ENCODE measurements at regions not wholly inside any gene's neighbourhood (a gene's known extent, or its start where the extent isn't known, plus 50 kb on each side); places are given as distances from the start of the nearest gene placed in this dataset.

DNA sequence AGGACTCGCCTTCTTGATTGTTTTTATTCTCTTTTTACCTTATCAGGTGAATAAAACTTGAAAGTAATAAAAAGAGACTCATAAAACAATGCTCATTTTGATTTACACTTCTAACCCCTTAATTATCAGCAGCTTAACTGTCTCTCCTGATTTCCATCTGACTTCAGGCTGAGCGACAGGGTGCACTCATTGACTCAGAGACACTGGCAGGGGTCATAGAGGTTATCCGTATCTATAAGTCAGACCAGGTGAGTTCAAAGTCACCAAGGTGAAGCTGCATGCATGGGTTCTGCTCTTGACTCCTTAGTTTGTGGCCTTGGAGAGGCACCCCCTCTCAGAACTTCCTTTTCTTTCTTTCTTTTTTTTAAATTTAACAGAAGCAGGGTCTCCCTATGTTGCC is 116.4 kb upstream of the SLC34A2 start:
- no peak for TF ChIP-seq GATA2 (IDR thresholded peaks at IDR 0.05; ENCODE audit: low read depth, low read length)

DNA sequence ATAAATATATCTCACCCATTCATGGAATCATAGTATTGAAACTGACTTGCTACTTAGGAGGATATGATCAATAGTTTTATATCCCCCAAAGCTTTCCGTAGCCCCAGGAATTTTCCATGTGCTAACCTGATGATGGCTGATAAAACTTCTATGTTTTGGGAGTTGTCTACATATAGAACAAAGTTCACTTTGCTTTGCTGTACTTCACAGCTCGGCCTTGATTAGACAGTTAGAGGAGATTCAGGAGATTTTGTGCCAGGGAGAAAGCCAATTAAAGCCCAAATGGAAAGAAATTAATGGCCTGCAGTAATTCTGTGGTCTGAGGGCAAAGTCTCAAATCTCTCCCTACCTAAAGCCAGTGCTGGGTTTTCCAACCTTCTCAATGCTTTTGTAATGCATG is 114.9 kb upstream of the SLC34A2 start:
- TF ChIP-seq GATA2 (IDR thresholded peaks at IDR 0.05; ENCODE audit: low read depth, low read length) = no peak
- no peak for TF ChIP-seq GATA3 (IDR thresholded peaks at IDR 0.05; ENCODE audit: low read depth, low read length)

- TF ChIP-seq GATA3 (IDR thresholded peaks at IDR 0.05; ENCODE audit: low read depth, low read length) (no peak), GATA2 (IDR thresholded peaks at IDR 0.05; ENCODE audit: low read depth, low read length) (no peak)
These were observed 108.3 kb upstream of the SLC34A2 start for GRCh38 chr4:25547343-25547742.

- TF ChIP-seq GATA2 (IDR thresholded peaks at IDR 0.05; ENCODE audit: low read depth, low read length) (no peak), GATA3 (IDR thresholded peaks at IDR 0.05; ENCODE audit: low read depth, low read length) (no peak)
These were observed 106.2 kb upstream of the SLC34A2 start for GRCh38 chr4:25549413-25549812.

DNA sequence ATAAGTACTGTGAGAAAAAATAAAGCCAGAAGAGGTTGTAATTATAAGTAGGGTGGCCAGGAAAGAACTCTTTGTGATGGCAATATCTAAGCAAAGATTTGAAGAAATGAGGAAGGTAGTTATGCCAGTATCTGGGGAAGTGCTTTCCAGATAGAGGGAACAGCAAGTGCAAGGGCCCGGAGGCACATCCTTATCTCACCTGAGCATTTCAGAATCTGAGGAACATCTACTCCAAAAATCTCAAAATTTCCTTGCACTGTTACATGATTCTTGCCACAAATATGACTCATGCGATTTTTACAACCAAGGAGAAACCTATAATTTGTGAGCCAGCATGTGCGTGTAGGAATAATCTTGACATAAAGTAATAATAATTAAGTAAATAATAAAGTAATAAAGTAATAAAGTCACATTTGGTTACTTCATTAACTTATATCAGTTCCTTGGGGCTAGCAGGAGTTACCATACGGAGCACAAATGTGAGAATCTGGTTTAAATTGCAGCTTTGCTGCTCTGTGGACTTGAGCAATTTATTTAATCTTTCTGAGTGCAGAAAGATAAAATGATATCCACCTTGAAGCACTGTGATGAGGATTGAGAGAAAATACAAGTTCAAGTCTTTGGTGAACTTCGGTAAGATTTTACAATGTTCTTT is 105.1 kb upstream of the SLC34A2 start:
- TF ChIP-seq GATA3 (IDR thresholded peaks at IDR 0.05; ENCODE audit: low read depth, low read length) = no peak
- TF ChIP-seq GATA2 (IDR thresholded peaks at IDR 0.05; ENCODE audit: low read depth, low read length) = no peak

DNA sequence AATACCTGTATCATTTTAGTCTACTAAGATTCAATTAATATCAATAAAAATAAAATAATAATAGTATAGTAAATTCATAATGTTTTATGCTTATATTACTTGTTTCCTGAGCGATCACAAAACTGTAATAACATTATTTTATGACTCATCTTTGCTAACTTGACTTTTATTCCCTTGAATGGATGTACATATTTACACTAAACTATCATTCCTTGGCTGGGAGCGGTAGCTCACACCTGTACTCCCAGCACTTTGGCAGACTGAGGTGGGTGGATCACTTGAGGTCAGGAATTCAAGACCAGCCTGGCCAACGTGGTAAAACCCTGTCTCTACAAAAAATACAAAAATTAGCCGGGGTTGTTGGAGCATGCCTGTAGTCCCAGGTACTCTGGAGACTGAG is 104.0 kb upstream of the SLC34A2 start:
- TF ChIP-seq GATA3 (IDR thresholded peaks at IDR 0.05; ENCODE audit: low read depth, low read length) = no peak

DNA sequence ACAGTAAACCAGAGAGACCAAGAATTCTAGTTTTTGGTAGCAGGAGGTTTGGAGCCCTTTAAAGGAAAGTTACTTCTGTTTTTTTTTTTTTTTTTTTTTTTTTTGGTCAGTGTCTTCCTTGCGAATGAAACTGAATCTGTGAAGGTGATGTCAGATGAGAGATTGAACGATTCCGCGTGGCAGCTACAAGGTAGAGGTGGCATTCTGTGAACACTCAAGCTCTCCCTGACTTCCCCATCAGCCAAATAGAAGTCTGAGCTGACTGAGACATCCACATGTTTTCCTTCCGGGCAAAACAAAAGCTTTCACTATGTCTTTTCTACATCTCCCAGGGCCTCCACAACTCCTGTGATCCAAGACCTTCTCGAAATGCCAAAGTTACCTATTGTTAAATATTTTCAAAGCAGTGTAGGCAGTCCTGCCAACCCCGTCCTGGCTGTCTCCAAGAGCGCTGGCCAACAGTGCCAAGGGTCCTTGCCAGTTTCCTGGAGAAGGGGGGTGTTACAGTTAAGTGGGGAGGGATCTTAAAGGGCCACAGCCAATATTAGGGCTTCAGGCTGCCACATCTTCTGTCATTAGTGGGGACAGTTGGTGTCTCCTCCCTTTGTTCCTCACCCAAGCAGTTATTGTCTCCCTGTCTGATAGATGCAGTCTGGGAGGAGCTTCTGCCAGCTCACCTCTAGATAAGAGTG is 102.9 kb upstream of the SLC34A2 start:
- no peak for TF ChIP-seq GATA3 (IDR thresholded peaks at IDR 0.05; ENCODE audit: low read depth, low read length)
- TF ChIP-seq GATA2 (IDR thresholded peaks at IDR 0.05; ENCODE audit: low read depth, low read length) = no peak

GRCh38 chr4:25559508-25559907 is 96.1 kb upstream of the SLC34A2 start:
- TF ChIP-seq GATA3 (IDR thresholded peaks at IDR 0.05; ENCODE audit: low read depth, low read length) (no peak), GATA2 (IDR thresholded peaks at IDR 0.05; ENCODE audit: low read depth, low read length) (no peak)

DNA sequence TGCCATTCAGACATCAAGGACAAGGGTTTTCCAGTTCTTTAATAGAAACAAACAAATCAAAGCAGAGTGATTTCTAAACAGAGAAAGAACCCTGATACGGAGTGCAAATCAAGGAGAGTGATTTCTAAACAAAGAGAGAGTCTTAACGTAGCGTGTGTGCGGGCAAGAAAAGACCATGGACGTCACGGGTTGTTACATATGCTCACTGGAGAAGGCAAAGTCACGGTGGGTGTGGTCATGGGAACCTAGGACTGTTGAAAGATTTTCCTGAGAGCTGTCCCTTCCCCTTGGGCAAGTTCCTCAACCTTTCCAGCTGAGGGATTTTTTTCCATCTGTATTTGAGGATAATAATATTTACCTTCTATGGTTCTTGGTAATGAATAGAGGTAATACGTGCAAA is 95.0 kb upstream of the SLC34A2 start:
- TF ChIP-seq GATA3 (IDR thresholded peaks at IDR 0.05; ENCODE audit: low read depth, low read length) (no peak), GATA2 (IDR thresholded peaks at IDR 0.05; ENCODE audit: low read depth, low read length) (no peak)

DNA sequence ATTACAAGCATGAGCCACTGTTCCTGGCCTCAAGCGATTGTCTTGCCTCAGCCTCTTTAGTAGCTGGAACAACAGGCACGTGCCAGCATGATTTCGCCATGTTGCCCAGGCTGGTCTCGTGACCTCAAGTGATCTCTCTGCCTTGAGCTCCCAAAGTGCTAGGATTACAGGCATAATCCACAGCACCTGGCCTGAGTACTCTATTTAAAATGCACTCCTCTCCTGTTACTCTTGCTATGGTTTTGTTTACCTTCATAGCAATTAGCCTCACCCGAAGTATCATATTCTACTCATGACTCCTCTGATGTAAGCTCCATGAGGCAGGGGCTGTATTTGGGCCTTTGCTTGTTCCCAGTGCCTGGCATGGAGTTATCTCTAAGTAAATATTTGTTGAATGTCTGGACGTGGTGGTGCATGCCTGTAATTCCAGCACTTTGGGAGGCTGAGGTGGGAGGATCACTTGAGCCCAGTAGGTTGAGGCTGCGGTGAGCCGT is 92.5 kb upstream of the SLC34A2 start:
- TF ChIP-seq GATA3 (IDR thresholded peaks at IDR 0.05; ENCODE audit: low read depth, low read length) (no peak), GATA2 (IDR thresholded peaks at IDR 0.05; ENCODE audit: low read depth, low read length) (no peak)

DNA sequence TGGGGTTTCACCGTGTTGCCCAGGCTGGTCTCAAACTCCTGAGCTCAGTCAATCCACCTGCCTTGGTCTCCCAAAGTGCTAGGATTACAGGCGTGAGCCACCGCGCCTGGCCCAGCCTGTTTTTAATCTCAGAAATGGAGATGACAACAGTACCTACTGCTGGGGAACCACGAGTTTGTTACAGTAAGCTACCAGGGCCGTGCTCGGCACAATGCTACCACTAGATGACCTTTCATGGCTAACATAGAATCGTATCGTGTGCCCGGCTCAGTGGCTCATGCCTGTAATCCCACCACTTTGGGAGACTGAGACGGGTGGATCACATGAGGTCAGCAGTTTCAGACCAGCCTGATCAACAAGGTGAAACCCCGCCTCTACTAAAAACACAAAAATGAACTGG is 90.8 kb upstream of the SLC34A2 start:
- TF ChIP-seq GATA2 (IDR thresholded peaks at IDR 0.05; ENCODE audit: low read depth, low read length) = no peak
- TF ChIP-seq GATA3 (IDR thresholded peaks at IDR 0.05; ENCODE audit: low read depth, low read length) = no peak

DNA sequence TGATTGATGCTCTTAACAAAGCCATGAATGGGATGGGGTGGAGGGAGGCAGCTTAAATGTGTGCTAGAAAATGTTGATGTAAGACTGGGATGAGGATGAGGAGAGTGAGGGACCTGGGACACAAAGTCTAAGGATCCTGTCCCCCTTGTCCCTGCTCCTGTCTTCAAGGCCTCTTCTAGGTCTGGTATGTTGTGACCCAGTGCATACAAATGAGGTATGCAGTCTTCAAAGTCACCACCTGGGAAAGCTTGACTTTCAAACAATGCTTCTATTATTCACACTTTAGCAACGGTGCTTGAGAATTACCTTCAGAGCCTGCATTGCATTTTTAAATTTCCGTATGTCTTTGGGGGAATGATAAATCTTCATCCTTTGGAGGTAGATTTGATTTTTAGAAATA is 88.4 kb upstream of the SLC34A2 start:
- no peak for TF ChIP-seq GATA3 (IDR thresholded peaks at IDR 0.05; ENCODE audit: low read depth, low read length)
- no peak for TF ChIP-seq GATA2 (IDR thresholded peaks at IDR 0.05; ENCODE audit: low read depth, low read length)

- TF ChIP-seq GATA2 (IDR thresholded peaks at IDR 0.05; ENCODE audit: low read depth, low read length) = no peak
- TF ChIP-seq GATA3 (IDR thresholded peaks at IDR 0.05; ENCODE audit: low read depth, low read length) = no peak
These were observed 85.9 kb upstream of the SLC34A2 start for GRCh38 chr4:25569716-25570115.

GRCh38 chr4:25575611-25576010 is 80.0 kb upstream of the SLC34A2 start:
- no peak for TF ChIP-seq GATA2 (IDR thresholded peaks at IDR 0.05; ENCODE audit: low read depth, low read length)
- no peak for TF ChIP-seq GATA3 (IDR thresholded peaks at IDR 0.05; ENCODE audit: low read depth, low read length)

DNA sequence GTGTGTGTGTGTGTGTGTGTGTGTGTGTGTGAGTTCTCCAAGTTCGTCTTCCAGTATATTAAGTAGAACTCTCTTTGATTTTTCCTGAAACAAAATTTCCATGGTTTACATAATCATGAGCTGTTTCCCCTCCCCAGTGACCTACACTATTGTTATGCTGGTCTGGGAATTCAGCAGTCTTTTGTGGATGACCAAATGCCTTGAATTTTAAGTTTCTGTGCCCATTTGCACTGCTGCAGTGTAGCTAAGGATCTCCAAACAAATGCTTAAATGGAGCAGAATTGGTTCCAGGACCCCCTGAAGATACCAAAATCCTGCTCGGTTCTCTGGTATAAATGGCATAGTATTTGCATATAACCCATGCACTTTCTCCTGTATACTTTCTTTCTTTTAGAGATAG is 77.2 kb upstream of the SLC34A2 start:
- TF ChIP-seq GATA3 (IDR thresholded peaks at IDR 0.05; ENCODE audit: low read depth, low read length) = no peak
- TF ChIP-seq GATA2 (IDR thresholded peaks at IDR 0.05; ENCODE audit: low read depth, low read length) = no peak

Measured in SH-SY5Y (cell line).